Epithelial cell of proximal tubule (primary cell): ENCODE measurements at regions not wholly inside any gene's neighbourhood (a gene's known extent, or its start where the extent isn't known, plus 50 kb on each side); places are given as distances from the start of the nearest gene placed in this dataset.
"Not testable (repeated sequence)": the region's sequence is repeated elsewhere in the genome, so short reads cannot be mapped to it uniquely, and the experiment has no call there.

ENCODE experiments used
- DNase-seq: peaks from one replicate; pipeline ENCODE4 v3.0.0-alpha.2; 2011; ENCODE audit warnings: low read depth
- H3K4me3 ChIP-seq: 2 replicates; pipeline ENCODE4 v1.5.1; 2011; ENCODE audit warnings: low read depth, mild to moderate bottlenecking, low read length
- CTCF ChIP-seq: conservative IDR thresholded peaks from 2 replicates; pipeline ENCODE4 v1.5.1; 2012; ENCODE audit warnings: low read depth, mild to moderate bottlenecking, low read length

GRCh38 chr7:104956753-104957450 lies 57.1 kb upstream of the KMT2E start:
- TF ChIP-seq CTCF = no peak
- DNase-seq = peak; percentile 81

GRCh38 chr7:104958371-104958865 lies 55.6 kb upstream of the KMT2E start:
- no peak for TF ChIP-seq CTCF

More at GRCh38 chr7:104956753-104957450, 57.1 kb upstream of the KMT2E start:
- no peak overlapping the region for H3K4me3 ChIP-seq

GRCh38 chr7:104959483-104959882 lies 54.5 kb upstream of the KMT2E start:
- DNase-seq = not testable (repeated sequence)

More at GRCh38 chr7:104958371-104958865, 55.6 kb upstream of the KMT2E start:
- no peak overlapping the region for H3K4me3 ChIP-seq
- DNase-seq = no peak

GRCh38 chr7:104960741-104961448 lies 53.1 kb upstream of the KMT2E start:
- no peak for DNase-seq
- no peak overlapping the region for H3K4me3 ChIP-seq
- no peak for TF ChIP-seq CTCF

More at GRCh38 chr7:104959483-104959882, 54.5 kb upstream of the KMT2E start:
- not testable (repeated sequence) for H3K4me3 ChIP-seq

GRCh38 chr7:104961821-104962220 lies 52.2 kb upstream of the KMT2E start:
- no peak for DNase-seq
- H3K4me3 ChIP-seq = no peak overlapping the region
- TF ChIP-seq CTCF = no peak

- DNase-seq = no peak
- no peak overlapping the region for H3K4me3 ChIP-seq
- TF ChIP-seq CTCF = no peak
Observed at GRCh38 chr7:104962781-104963180, 51.2 kb upstream of the KMT2E start.

GRCh38 chr7:104963378-104963990 lies 50.5 kb upstream of the KMT2E start:
- DNase-seq = no peak
- no peak for TF ChIP-seq CTCF
- no peak overlapping the region for H3K4me3 ChIP-seq
